NCI-H2171 treated with DMSO at 0.1 percent for 48 hours (cell line): ENCODE measurements at regions not wholly inside any gene's neighbourhood (a gene's known extent, or its start where the extent isn't known, plus 50 kb on each side); places are given as distances from the start of the nearest gene placed in this dataset.
"Not testable (repeated sequence)": the region's sequence is repeated elsewhere in the genome, so short reads cannot be mapped to it uniquely, and the experiment has no call there.

ENCODE experiments used
- DNase-seq: peaks from one replicate; lab custom pipeline; 2025; lab: John Stamatoyannopoulos, UW

GRCh38 chr22:35183917-35184316 is 73.4 kb upstream of the HMGXB4 start:
- DNase-seq: no peak

GRCh38 chr22:35186492-35186891 is 70.8 kb upstream of the HMGXB4 start:
- no peak for DNase-seq

- not testable (repeated sequence) for DNase-seq
These were observed 68.4 kb upstream of the HMGXB4 start for GRCh38 chr22:35188930-35189329.

- DNase-seq: no peak
These were observed 67.7 kb upstream of the HMGXB4 start for GRCh38 chr22:35189559-35189958.

- DNase-seq: no peak
These were observed 65.9 kb upstream of the HMGXB4 start for GRCh38 chr22:35191412-35191811.

GRCh38 chr22:35192129-35192918 is 65.0 kb upstream of the HMGXB4 start:
- no peak for DNase-seq

- no peak for DNase-seq
These were observed 62.1 kb upstream of the HMGXB4 start for GRCh38 chr22:35195226-35195625.

- no peak for DNase-seq
These were observed 61.5 kb upstream of the HMGXB4 start for GRCh38 chr22:35195821-35196220.

- no peak for DNase-seq
These were observed 60.2 kb upstream of the HMGXB4 start for GRCh38 chr22:35197071-35197470.

- no peak for DNase-seq
These were observed 59.4 kb upstream of the HMGXB4 start for GRCh38 chr22:35197886-35198285.

- no peak for DNase-seq
These were observed 58.6 kb upstream of the HMGXB4 start for GRCh38 chr22:35198738-35199137.

GRCh38 chr22:35202376-35202775 is 54.9 kb upstream of the HMGXB4 start:
- no peak for DNase-seq

- DNase-seq: peak; percentile 52
These were observed 53.7 kb upstream of the HMGXB4 start for GRCh38 chr22:35203583-35203982.

- DNase-seq: peak; percentile 78
These were observed 52.2 kb upstream of the HMGXB4 start for GRCh38 chr22:35204807-35205775.

- peak; percentile 27 for DNase-seq
These were observed 51.3 kb upstream of the HMGXB4 start for GRCh38 chr22:35205961-35206360.

GRCh38 chr22:35206889-35207288 is 50.4 kb upstream of the HMGXB4 start:
- no peak for DNase-seq
